ENCODE measurements at regions not wholly inside any gene's neighbourhood (a gene's known extent, or its start where the extent isn't known, plus 50 kb on each side); places are given as distances from the start of the nearest gene placed in this dataset.

- no peak for TF ChIP-seq CTCF (IDR thresholded peaks at IDR 0.05; ENCODE audit: control extremely low read depth, extremely low read depth, low read depth, missing control alignments)
- ChIA-PET POLR2A (no interaction called here), CTCF (interaction anchor here (1.0 kb wide), 1 partner anchor 20 kb away, joined by 3 read pairs; no protein-coding TSS in a partner anchor)
- no peak for DNase-seq (ENCODE audit: extremely low spot score)
Measured at GRCh38 chr10:108443636-108444035, 1279.1 kb upstream of the SORCS1 start.

GRCh38 chr10:108439397-108439796, 1274.9 kb upstream of the SORCS1 start:
- DNase-seq (ENCODE audit: extremely low spot score), result no peak
- ChIA-PET CTCF (no interaction called here), POLR2A (no interaction called here)
- TF ChIP-seq CTCF (IDR thresholded peaks at IDR 0.05; ENCODE audit: control extremely low read depth, extremely low read depth, low read depth, missing control alignments), result no peak

GRCh38 chr10:108436096-108436495, 1271.6 kb upstream of the SORCS1 start:
- POLR2A ChIA-PET, result no interaction called here
- CTCF ChIA-PET, result no interaction called here
- no peak for DNase-seq (ENCODE audit: extremely low spot score)
- no peak for TF ChIP-seq CTCF (IDR thresholded peaks at IDR 0.05; ENCODE audit: control extremely low read depth, extremely low read depth, low read depth, missing control alignments)

GRCh38 chr10:108434559-108435252, 1270.2 kb upstream of the SORCS1 start:
- POLR2A ChIA-PET, result no interaction called here

GRCh38 chr10:108427146-108427545, 1262.6 kb upstream of the SORCS1 start:
- no peak for DNase-seq (ENCODE audit: extremely low spot score)
- POLR2A ChIA-PET, result no interaction called here
- CTCF ChIA-PET, result no interaction called here
- TF ChIP-seq CTCF (IDR thresholded peaks at IDR 0.05; ENCODE audit: control extremely low read depth, extremely low read depth, low read depth, missing control alignments), result no peak

More at GRCh38 chr10:108434559-108435252, 1270.2 kb upstream of the SORCS1 start:
- no peak for TF ChIP-seq CTCF (IDR thresholded peaks at IDR 0.05; ENCODE audit: control extremely low read depth, extremely low read depth, low read depth, missing control alignments)
- CTCF ChIA-PET, result interaction anchor here (1.1 kb wide), 1 partner anchor 14 kb away, joined by 3 read pairs; no protein-coding TSS in a partner anchor
- DNase-seq (ENCODE audit: extremely low spot score), result no peak

- POLR2A ChIA-PET, result no interaction called here
- CTCF ChIA-PET, result interaction anchor here (1.2 kb wide), 1 partner anchor 39 kb away, joined by 3 read pairs; no protein-coding TSS in a partner anchor
Measured at GRCh38 chr10:108425283-108425964, 1260.9 kb upstream of the SORCS1 start.

More at GRCh38 chr10:108425283-108425964, 1260.9 kb upstream of the SORCS1 start:
- DNase-seq (ENCODE audit: extremely low spot score), result no peak
- no peak for TF ChIP-seq CTCF (IDR thresholded peaks at IDR 0.05; ENCODE audit: control extremely low read depth, extremely low read depth, low read depth, missing control alignments)

Measured in GM10248 (cell line).